HG03457 (cell line): ENCODE measurements at regions not wholly inside any gene's neighbourhood (a gene's known extent, or its start where the extent isn't known, plus 50 kb on each side); places are given as distances from the start of the nearest gene placed in this dataset.

Experiments used
- ATAC-seq: cut with Tn5 transposase; IDR thresholded peaks from one replicate; pipeline ENCODE4 v1.9.1; 2021; ENCODE audit warnings: moderate number of reproducible peaks; ENCODE audit not compliant: unreplicated experiment

- ATAC-seq, result no peak
Observed at GRCh38 chr15:69574506-69574905, 121.9 kb downstream of the RPLP1 start.

- no peak for ATAC-seq
Observed at GRCh38 chr15:69575387-69575786, 122.8 kb downstream of the RPLP1 start.

- no peak for ATAC-seq
Observed at GRCh38 chr15:69576035-69576526, 123.5 kb downstream of the RPLP1 start.

GRCh38 chr15:69576948-69577351 is 124.3 kb downstream of the RPLP1 start:
- ATAC-seq, result no peak

- no peak for ATAC-seq
Observed at GRCh38 chr15:69577397-69577796, 124.8 kb downstream of the RPLP1 start.

- no peak for ATAC-seq
Observed at GRCh38 chr15:69578252-69578651, 125.6 kb downstream of the RPLP1 start.

GRCh38 chr15:69578787-69579583 is 126.4 kb downstream of the RPLP1 start:
- no peak for ATAC-seq

- ATAC-seq, result no peak
Observed at GRCh38 chr15:69579950-69580618, 127.5 kb downstream of the RPLP1 start.

GRCh38 chr15:69583626-69584025 is 131.0 kb downstream of the RPLP1 start:
- no peak for ATAC-seq

- ATAC-seq, result no peak
Observed at GRCh38 chr15:69585937-69586336, 133.3 kb downstream of the RPLP1 start.

- no peak for ATAC-seq
Observed at GRCh38 chr15:69586721-69587120, 134.1 kb downstream of the RPLP1 start.

- no peak for ATAC-seq
Observed at GRCh38 chr15:69587723-69588426, 135.3 kb downstream of the RPLP1 start.

- ATAC-seq, result no peak
Observed at GRCh38 chr15:69590201-69590710, 137.6 kb downstream of the RPLP1 start.

GRCh38 chr15:69590932-69591524 is 138.4 kb downstream of the RPLP1 start:
- no peak for ATAC-seq

- no peak for ATAC-seq
Observed at GRCh38 chr15:69591905-69592508, 139.4 kb downstream of the RPLP1 start.

- no peak for ATAC-seq
Observed at GRCh38 chr15:69592954-69593353, 140.3 kb downstream of the RPLP1 start.

- ATAC-seq, result no peak
Observed at GRCh38 chr15:69593488-69593887, 140.9 kb downstream of the RPLP1 start.

- ATAC-seq, result no peak
Observed at GRCh38 chr15:69593981-69594966, 141.7 kb downstream of the RPLP1 start.

- ATAC-seq, result no peak
Observed at GRCh38 chr15:69595009-69595791, 142.6 kb downstream of the RPLP1 start.
